Fibroblast of mammary gland (primary cell): ENCODE measurements at regions not wholly inside any gene's neighbourhood (a gene's known extent, or its start where the extent isn't known, plus 50 kb on each side); places are given as distances from the start of the nearest gene placed in this dataset.

Source experiments
- DNase-seq: peaks from one replicate; pipeline ENCODE4 v3.0.0-alpha.2; 2010; ENCODE audit warnings: low read depth
- H3K4me3 ChIP-seq: 2 replicates; pipeline ENCODE4 v1.5.1; 2011; ENCODE audit warnings: low read depth, mild to moderate bottlenecking, low read length, moderate library complexity; ENCODE audit not compliant: control insufficient read depth
- TF ChIP-seq, protein P1 (sequence below): conservative IDR thresholded peaks from 2 replicates; pipeline ENCODE4 v1.5.1; 2011; ENCODE audit warnings: low read depth, low read length, inconsistent platforms; ENCODE audit not compliant: control insufficient read depth, insufficient read depth

DNA sequence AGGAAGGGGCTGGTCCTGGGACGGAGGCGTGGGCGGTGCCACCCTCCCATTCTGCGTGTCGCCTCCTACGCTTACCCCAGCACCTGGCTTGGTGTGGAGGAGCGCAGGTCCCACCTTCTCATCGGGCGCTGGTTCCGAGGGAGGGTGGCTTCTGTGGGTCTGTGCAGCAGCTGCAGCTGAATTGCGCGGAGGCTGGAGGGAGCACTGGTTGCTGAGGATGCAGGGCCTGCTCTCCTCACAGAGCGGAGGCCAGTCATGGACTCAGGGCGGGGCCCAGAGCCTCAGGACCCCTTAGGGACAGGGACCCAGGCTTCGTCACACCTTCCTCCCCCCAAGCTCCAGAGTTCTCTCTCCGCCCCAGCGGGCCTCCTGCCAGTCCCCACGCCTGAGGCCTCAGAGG lies 127.8 kb upstream of the MAP3K4 start:
- DNase-seq, result no peak
- TF ChIP-seq, protein P1, sequence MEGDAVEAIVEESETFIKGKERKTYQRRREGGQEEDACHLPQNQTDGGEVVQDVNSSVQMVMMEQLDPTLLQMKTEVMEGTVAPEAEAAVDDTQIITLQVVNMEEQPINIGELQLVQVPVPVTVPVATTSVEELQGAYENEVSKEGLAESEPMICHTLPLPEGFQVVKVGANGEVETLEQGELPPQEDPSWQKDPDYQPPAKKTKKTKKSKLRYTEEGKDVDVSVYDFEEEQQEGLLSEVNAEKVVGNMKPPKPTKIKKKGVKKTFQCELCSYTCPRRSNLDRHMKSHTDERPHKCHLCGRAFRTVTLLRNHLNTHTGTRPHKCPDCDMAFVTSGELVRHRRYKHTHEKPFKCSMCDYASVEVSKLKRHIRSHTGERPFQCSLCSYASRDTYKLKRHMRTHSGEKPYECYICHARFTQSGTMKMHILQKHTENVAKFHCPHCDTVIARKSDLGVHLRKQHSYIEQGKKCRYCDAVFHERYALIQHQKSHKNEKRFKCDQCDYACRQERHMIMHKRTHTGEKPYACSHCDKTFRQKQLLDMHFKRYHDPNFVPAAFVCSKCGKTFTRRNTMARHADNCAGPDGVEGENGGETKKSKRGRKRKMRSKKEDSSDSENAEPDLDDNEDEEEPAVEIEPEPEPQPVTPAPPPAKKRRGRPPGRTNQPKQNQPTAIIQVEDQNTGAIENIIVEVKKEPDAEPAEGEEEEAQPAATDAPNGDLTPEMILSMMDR, result no peak
- no peak overlapping the region for H3K4me3 ChIP-seq

DNA sequence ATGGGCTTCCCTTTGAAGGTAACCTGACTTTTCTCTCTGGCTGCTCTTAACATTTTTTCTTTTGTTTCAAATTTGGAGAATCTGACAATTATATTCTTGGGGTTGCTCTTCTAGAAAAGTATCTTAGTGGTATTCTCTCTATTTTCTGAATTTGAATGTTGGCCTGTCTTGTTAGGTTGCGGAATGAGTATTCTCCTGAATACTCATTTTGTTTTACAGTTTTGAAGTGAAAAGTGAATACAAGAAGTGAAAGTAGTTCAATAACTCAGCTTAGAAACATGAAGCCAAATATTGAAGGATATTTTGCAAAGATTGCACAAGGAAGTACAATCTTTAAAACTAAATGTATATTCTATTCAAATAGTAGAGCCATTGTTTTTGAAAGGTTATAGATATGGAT lies 120.2 kb upstream of the MAP3K4 start:
- TF ChIP-seq, protein P1, result no peak
- H3K4me3 ChIP-seq, result no peak overlapping the region
- DNase-seq, result no peak

DNA sequence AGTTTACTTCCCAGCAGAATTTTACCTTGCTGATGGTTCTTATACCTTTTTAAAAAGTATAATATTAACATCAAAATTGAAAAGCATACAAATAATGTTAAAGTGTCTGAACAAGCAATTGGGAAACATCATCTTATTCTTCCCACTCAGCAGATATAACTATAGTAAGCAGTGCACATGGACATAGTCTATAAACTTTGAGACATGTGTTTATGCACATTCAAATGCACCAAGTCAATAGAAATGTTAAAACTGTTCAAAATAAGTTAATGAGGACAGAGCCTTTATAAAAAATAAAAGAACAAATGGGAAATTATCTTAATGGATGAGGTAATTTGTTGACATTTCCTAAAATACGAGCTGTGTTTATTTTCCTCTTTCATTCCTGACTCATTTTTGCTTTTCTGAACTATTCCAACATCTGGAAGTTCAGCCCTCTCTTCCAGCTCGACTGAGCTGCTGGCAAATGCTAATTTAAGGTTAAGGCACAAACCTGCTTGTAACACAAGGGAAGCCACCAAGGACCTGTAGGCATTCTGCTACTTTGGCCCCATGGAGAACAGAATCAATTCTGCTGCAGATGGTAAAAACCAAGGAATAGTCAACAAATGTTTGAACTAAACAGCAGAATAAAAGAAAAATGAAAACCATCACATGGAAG lies 110.3 kb upstream of the MAP3K4 start:
- peak; percentile 42 for DNase-seq
- TF ChIP-seq, protein P1, result no peak
- no peak overlapping the region for H3K4me3 ChIP-seq

DNA sequence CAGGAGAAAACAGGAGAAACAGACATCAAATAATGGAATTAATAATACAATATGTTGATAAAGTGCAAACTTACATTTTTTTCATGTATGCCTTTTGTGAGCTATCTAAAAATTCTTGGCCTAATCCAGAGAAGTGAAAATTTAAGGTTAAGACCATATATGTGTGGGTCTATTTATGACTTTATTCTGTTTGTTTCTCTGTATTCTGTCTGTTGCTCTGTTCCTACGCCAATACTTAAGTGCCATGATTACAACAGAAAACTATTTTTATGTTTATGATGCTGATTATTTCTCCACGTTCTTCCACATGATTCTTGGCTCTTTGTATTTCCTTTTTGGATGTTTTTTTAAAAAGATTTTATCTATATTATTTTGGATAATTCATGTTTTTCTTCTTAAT lies 109.6 kb upstream of the MAP3K4 start:
- no peak overlapping the region for H3K4me3 ChIP-seq
- DNase-seq, result no peak
- TF ChIP-seq, protein P1, result no peak

DNA sequence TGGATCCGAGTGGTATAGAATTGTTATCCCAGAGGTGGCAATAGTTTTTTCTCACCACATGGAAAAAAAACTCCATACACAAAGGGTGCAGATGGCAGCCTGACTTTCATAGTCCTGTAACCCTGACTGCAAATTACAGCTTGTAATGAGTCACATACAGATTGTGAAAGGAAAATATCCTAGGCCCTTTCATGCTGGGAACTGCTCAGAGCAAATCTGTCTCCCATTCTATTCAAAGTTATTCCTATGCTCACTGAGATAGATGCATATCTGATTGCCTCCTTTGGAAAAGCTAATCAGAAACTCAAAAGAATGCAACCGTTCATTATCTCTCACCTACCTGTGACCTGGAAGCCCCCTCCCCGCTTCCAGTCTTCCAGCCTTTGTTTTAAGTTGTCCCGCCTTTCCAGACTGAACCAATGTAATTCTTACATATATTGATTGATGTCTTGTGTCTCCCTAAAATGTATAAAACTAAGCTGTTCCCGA lies 108.7 kb upstream of the MAP3K4 start:
- TF ChIP-seq, protein P1, result no peak
- peak; percentile 59 for DNase-seq
- H3K4me3 ChIP-seq, result no peak overlapping the region

DNA sequence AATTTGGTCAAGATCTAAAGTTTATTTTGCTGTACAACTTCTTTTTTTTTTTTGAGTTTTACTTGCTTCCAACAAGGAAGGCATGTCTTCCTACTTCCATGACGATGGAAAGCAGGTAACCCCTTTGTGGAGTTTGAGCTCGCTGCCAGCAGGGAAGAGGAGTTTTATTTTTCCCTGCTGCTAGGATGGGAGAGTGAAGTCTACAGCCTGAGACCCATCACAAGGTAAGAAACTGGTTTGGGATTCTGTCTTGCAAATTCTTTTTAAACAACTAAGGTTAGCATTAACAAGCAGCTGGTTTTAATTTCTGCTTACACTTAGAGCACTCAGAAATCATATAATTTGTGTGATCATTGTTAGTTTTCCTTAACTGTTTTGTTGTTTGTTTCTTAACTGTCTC lies 108.0 kb upstream of the MAP3K4 start:
- TF ChIP-seq, protein P1, result no peak
- no peak for DNase-seq
- no peak overlapping the region for H3K4me3 ChIP-seq
